A673 (cell line): ENCODE measurements at regions not wholly inside any gene's neighbourhood (a gene's known extent, or its start where the extent isn't known, plus 50 kb on each side); places are given as distances from the start of the nearest gene placed in this dataset.

Source experiments
- BruUV-seq: library from RNA; stranded (reverse); fragments of 400-500 nt; replicated peaks from 2 replicates; lab custom pipeline; 2021; lab: Mats Ljungman, UMichigan
- CTCF ChIA-PET: fragments of 300-600 bp; sonication (Branson Sonifier 250); formaldehyde crosslinking; loops from one replicate; lab custom pipeline; 2022; ENCODE audit warnings: antibody characterized with exemption; lab: Charles Lee
- POLR2A ChIA-PET: fragments of 300-600 bp; sonication (Branson Sonifier 250); formaldehyde crosslinking; loops from one replicate; lab custom pipeline; 2022; ENCODE audit warnings: antibody characterized with exemption; ENCODE audit not compliant: low non-redundant PET; lab: Charles Lee
- DNase-seq: peaks from one replicate; pipeline ENCODE4 v3.0.0-alpha.2; 2015; ENCODE audit warnings: low spot score
- H3K27ac ChIP-seq: fragments of 200-600 bp; sonication (generic); 2 replicates; pipeline ENCODE4 v1.5.1; 2016; ENCODE audit warnings: mixed run types, low read depth, mild to moderate bottlenecking, mixed read lengths, antibody characterized with exemption, low read length; ENCODE audit not compliant: poor library complexity, severe bottlenecking
- H3K27me3 ChIP-seq: fragments of 200-600 bp; sonication (generic); replicated peaks from 2 replicates; pipeline ENCODE4 v1.6.1; 2017; ENCODE audit warnings: mixed run types, low read depth, mild to moderate bottlenecking, mixed read lengths, antibody characterized with exemption, low read length; ENCODE audit not compliant: insufficient read depth, poor library complexity
- H3K36me3 ChIP-seq: fragments of 200-600 bp; sonication (generic); 2 replicates; pipeline ENCODE4 v1.6.1; 2016; ENCODE audit warnings: mixed run types, mild to moderate bottlenecking, mixed read lengths, antibody characterized with exemption, low read length; ENCODE audit not compliant: insufficient read depth, poor library complexity, severe bottlenecking
- H3K4me1 ChIP-seq: fragments of 200-600 bp; sonication (generic); 2 replicates; pipeline ENCODE4 v1.6.1; 2017; ENCODE audit warnings: mixed run types, mild to moderate bottlenecking, mixed read lengths, antibody characterized with exemption, low read length; ENCODE audit not compliant: insufficient read depth, poor library complexity, severe bottlenecking
- H3K4me3 ChIP-seq: fragments of 200-600 bp; sonication (generic); 2 replicates; pipeline ENCODE4 v1.5.1; 2016; ENCODE audit warnings: low read depth, mixed run types, mild to moderate bottlenecking, mixed read lengths, low read length; ENCODE audit not compliant: poor library complexity, severe bottlenecking
- H3K9me3 ChIP-seq: fragments of 200-600 bp; sonication (generic); 2 replicates; pipeline ENCODE4 v1.6.1; 2016; ENCODE audit warnings: mixed run types, low read depth, mild to moderate bottlenecking, mixed read lengths, antibody characterized with exemption, low read length; ENCODE audit not compliant: poor library complexity, severe bottlenecking
- EZH2 ChIP-seq: fragments of 200-600 bp; sonication (generic); IDR thresholded peaks from 2 replicates; pipeline ENCODE4 v1.6.1; 2017; ENCODE audit warnings: borderline replicate concordance, low read depth, mild to moderate bottlenecking, mixed read lengths, antibody characterized with exemption, low read length; ENCODE audit not compliant: poor library complexity, severe bottlenecking
- intact Hi-C: fragments of 100-400 bp; cut with micrococcal nuclease; formaldehyde crosslinking; loops from one replicate; pipeline ENCODE4 v1.10.0; 2022; ENCODE audit not compliant: unreplicated experiment
- TF ChIP-seq, protein P1 (sequence below): fragments of 300-800, 200-600 bp; sonication (generic); conservative IDR thresholded peaks from 2 replicates; pipeline ENCODE4 v1.5.1; 2017; ENCODE audit warnings: low read depth, mild to moderate bottlenecking, antibody characterized with exemption, low read length, moderate library complexity, mixed read lengths

DNA sequence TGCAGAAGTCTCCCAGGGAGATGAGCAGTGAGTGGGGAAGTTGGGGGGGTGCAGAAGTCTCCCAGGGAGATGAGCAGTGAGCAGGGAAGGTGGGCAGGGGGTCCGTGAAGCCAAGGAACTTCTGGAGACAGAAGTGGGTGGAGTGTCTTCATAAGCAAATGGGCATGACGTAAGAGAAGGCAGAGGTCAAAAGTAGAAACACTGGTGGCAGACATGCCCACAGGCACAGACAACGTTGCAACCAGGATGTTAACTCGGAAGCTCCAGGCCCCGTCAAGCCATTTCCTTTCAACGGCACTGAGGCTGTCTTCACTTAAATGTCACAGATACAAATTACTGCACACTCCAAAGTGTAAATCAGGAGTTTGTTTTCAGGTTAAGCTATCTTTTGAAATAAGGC is 186.1 kb downstream of the SHANK2 start:
- CTCF ChIA-PET, result no interaction called here
- intact Hi-C loops, result no loop called here
- POLR2A ChIA-PET, result no interaction called here
- Histone ChIP-seq H3K27ac (no peak overlapping the region), H3K4me1 (no peaks in the 10 kb centered on the region), H3K36me3 (no peaks in the 10 kb centered on the region), H3K4me3 (no peak overlapping the region), H3K9me3 (no peaks in the 10 kb centered on the region), H3K27me3 (peaks cover 9% of the 10 kb centered on the region)
- BruUV-seq, result no TSS peak
- DNase-seq, result no peak
- TF ChIP-seq EZH2, result no peak

DNA sequence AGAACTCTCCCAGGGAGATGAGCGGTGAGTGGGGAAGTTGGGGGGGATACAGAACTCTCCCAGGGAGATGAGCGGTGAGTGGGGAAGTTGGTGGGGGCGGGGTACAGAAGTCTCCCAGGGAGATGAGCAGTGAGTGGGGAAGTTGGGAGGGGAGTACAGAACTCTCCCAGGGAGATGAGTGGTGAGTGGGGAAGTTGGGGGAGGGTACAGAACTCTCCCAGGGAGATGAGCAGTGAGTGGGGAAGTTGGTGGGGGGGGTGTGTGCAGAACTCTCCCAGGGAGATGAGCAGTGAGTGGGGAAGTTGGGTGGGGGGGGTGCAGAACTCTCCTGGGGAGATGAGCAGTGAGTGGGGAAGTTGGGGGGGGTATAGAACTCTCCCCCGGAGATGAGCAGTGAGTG is 186.5 kb downstream of the SHANK2 start:
- Histone ChIP-seq H3K36me3 (no peaks in the 10 kb centered on the region), H3K27ac (no peak overlapping the region), H3K9me3 (no peaks in the 10 kb centered on the region), H3K4me3 (no peak overlapping the region), H3K4me1 (no peaks in the 10 kb centered on the region), H3K27me3 (peaks cover 6% of the 10 kb centered on the region)
- POLR2A ChIA-PET, result no interaction called here
- no peak for DNase-seq
- intact Hi-C loops, result no loop called here
- BruUV-seq, result no TSS peak
- TF ChIP-seq EZH2, result no peak
- TF ChIP-seq, protein P1, sequence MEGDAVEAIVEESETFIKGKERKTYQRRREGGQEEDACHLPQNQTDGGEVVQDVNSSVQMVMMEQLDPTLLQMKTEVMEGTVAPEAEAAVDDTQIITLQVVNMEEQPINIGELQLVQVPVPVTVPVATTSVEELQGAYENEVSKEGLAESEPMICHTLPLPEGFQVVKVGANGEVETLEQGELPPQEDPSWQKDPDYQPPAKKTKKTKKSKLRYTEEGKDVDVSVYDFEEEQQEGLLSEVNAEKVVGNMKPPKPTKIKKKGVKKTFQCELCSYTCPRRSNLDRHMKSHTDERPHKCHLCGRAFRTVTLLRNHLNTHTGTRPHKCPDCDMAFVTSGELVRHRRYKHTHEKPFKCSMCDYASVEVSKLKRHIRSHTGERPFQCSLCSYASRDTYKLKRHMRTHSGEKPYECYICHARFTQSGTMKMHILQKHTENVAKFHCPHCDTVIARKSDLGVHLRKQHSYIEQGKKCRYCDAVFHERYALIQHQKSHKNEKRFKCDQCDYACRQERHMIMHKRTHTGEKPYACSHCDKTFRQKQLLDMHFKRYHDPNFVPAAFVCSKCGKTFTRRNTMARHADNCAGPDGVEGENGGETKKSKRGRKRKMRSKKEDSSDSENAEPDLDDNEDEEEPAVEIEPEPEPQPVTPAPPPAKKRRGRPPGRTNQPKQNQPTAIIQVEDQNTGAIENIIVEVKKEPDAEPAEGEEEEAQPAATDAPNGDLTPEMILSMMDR, result no peak
- CTCF ChIA-PET, result no interaction called here

DNA sequence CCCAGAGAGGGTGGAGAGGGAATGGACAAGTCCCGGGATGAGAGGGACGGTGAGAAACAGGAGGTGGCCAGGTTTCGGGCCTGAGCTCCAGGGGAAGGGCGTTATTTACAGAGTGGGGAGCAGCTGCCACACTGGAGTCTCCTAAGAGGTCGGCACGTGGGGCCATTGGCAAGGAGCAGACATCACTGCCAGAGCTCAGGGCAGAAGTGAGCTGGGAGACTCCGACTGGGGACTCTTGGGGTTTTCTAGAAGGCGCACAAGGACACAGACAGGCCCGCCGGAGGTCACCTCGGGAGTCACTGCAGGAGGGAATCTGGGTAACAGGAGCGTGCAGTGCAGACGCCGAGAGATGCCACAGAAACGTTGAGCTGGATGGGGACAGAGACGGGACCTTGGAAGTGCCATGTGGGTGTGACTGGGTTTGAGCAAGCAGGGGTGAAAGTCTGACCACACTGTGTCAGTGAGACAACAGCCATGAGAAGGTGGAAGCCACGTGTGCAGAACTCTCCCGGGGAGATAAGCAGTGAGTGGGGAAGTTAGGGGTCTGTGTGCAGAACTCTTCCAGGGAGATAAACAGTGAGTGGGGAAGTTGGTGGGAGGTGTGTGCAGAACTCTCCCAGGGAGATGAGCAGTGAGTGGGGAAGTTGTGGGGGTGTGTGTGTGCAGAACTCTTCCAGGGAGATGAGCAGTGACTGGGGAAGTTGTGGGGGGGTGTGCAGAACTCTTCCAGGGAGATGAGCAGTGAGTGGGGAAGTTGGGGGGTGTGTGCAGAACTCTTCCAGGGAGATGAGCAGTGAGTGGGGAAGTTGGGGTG is 187.5 kb downstream of the SHANK2 start:
- BruUV-seq, result no TSS peak
- no peaks in the 10 kb centered on the region for H3K4me1 ChIP-seq
- DNase-seq, result no peak
- H3K4me3 ChIP-seq, result no peak overlapping the region
- H3K27me3 ChIP-seq, result peaks cover 4% of the 10 kb centered on the region
- no peaks in the 10 kb centered on the region for H3K36me3 ChIP-seq
- intact Hi-C loops, result no loop called here
- H3K9me3 ChIP-seq, result no peaks in the 10 kb centered on the region
- ChIA-PET CTCF (no interaction called here), POLR2A (no interaction called here)
- H3K27ac ChIP-seq, result no peak overlapping the region
- no peak for TF ChIP-seq EZH2
- TF ChIP-seq, protein P1, result no peak
